ENCODE measurements at regions not wholly inside any gene's neighbourhood (a gene's known extent, or its start where the extent isn't known, plus 50 kb on each side); places are given as distances from the start of the nearest gene placed in this dataset.
A peak's percentile ranks its signal among the peaks of the same experiment; 100 is the strongest.

GRCh38 chr15:25955628-25956027, 92.5 kb upstream of the ATP10A start:
- DNase-seq (ENCODE audit: low read depth): no peak
- no peak overlapping the region for H3K4me3 ChIP-seq (ENCODE audit: low read length)
- no peak for TF ChIP-seq CTCF (conservative IDR thresholded peaks at IDR 0.05; ENCODE audit: low read depth, low read length)

DNA sequence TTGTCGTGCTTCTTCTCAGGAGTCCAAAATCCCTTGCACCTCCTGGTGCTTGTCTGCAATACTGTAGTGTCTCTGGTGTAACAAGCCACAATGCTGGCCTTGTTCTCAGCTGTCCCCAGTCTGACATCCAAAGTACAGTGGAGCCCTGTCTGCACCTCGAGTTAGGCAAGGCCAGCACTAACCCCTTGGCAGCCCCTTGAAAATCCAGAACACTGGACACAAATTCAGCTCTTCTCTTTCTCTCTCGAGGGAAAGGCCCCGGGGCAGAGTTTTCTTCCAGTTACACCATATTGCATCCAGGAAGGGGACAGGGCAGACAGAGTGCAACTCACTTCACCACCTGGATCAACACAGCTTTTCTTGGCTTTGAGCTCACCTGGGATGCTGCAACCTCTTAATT, 91.3 kb upstream of the ATP10A start:
- no peak for TF ChIP-seq CTCF (conservative IDR thresholded peaks at IDR 0.05; ENCODE audit: low read depth, low read length)
- peak; percentile 8 for DNase-seq (ENCODE audit: low read depth)
- no peak overlapping the region for H3K4me3 ChIP-seq (ENCODE audit: low read length)

- no peak for DNase-seq (ENCODE audit: low read depth)
- H3K4me3 ChIP-seq (ENCODE audit: low read length): no peak overlapping the region
- no peak for TF ChIP-seq CTCF (conservative IDR thresholded peaks at IDR 0.05; ENCODE audit: low read depth, low read length)
Observed at GRCh38 chr15:25950014-25950413, 86.9 kb upstream of the ATP10A start.

- DNase-seq (ENCODE audit: low read depth): peak; percentile 31
- H3K4me3 ChIP-seq (ENCODE audit: low read length): no peak overlapping the region
- TF ChIP-seq CTCF (conservative IDR thresholded peaks at IDR 0.05; ENCODE audit: low read depth, low read length): peak; percentile 35
Observed at GRCh38 chr15:25947323-25948314, 84.5 kb upstream of the ATP10A start.

DNA sequence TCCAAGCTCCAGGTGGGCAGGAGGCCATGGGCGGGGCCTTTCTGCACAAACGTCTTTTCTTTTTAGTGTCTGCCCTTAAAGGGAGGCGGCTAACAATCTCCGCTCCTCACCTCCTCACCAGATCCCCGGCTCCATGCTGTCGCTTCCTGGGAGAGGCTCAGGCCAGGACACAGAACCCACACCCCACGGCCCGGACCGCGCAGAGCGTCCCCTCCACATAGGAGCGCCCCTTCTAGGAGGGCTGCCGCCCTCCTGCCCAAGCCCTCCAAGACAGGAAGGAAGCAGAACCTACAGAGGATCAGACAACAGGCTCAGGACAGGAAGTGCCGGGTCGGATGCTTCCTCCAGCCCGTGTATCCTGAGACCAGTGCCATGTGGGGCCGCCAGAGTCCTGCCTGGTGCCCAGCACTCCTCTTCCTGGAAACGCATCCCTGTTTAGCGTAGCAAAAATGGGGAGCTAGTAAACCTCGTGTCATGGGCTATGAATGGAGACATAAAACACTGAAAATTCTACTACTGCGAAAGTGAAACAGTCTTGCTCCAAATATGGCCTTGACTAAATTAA, 83.2 kb upstream of the ATP10A start:
- no peak for TF ChIP-seq CTCF (conservative IDR thresholded peaks at IDR 0.05; ENCODE audit: low read depth, low read length)
- no peak for DNase-seq (ENCODE audit: low read depth)
- H3K4me3 ChIP-seq (ENCODE audit: low read length): no peak overlapping the region

- TF ChIP-seq CTCF (conservative IDR thresholded peaks at IDR 0.05; ENCODE audit: low read depth, low read length): no peak
- no peak for DNase-seq (ENCODE audit: low read depth)
- H3K4me3 ChIP-seq (ENCODE audit: low read length): no peak overlapping the region
Observed at GRCh38 chr15:25944386-25944785, 81.3 kb upstream of the ATP10A start.

- no peak for TF ChIP-seq CTCF (conservative IDR thresholded peaks at IDR 0.05; ENCODE audit: low read depth, low read length)
- no peak for DNase-seq (ENCODE audit: low read depth)
- H3K4me3 ChIP-seq (ENCODE audit: low read length): no peak overlapping the region
Observed at GRCh38 chr15:25943831-25944230, 80.7 kb upstream of the ATP10A start.

All from retinal pigment epithelial cell (primary cell).